Stimulated activated CD4-positive, alpha-beta T cell treated with anti-CD3 and anti-CD28 coated beads, TNF-alpha, amount 100 ng/mL, for 24 hours (primary cell): ENCODE measurements at regions not wholly inside any gene's neighbourhood (a gene's known extent, or its start where the extent isn't known, plus 50 kb on each side); places are given as distances from the start of the nearest gene placed in this dataset.

Source experiments
- DNase-seq, 3 experiments: peaks; one replicate each; pipeline ENCODE4 v3.0.0-alpha.2; 2020; ENCODE audit warnings: low read depth in 3 of 3

DNA sequence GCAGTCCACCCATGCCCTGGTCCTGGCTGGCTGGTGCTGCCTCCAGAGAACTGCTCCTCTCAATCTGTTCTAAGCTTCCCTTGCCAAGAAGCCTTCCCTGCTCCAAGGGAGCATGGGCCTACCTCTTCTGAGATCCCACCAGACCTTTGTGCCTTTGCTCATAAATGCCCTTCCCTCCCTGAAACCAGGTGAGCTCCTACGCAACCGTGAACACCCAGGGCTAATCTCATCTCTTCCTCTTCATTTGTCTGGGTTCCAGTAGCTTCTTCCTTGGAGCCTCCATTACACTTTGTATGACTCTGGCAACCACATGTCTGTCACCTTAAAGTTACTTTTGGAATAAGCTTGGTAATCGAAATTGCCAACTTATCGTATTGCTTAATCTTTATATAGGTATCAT is 270.6 kb downstream of the PBX3 start:
- no peak for DNase-seq

DNA sequence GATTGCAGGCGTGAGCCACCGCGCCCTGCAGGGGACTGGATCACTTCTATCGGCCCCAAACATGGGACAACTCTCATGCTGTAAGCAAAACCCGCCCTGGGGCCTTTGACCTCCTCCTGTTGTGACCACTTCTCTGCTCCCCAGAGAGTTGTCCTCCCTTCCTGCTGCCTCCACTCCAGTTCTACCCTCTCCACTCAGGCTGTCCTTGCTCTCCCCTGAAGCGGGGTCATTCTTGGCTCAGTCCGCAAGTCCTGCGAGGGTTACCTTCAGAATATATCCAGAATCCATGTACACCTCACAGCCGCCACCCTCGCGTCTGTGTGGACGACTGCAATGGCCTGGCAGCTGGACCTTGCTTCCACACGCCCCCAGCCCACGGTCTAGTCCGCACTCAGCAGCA is 273.7 kb downstream of the PBX3 start:
- DNase-seq: no peak

DNA sequence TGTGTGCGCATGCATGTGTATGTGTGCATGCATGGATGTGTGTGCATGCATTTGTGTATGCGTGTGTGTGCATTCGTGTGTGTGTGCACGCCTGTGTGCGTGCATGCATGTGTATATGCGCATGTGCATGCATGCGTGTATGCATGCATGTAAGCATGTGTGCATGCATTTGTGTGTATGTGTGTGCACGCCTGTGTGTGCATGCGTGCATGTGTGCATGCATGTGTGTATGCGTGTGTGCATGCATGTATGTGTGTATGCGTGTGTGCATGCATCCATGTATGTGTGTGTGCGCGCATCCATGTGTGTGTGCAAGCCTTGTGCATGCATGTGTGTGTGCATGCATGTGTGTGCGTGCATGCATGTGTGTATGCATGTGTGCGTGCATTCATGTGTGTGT is 276.8 kb downstream of the PBX3 start:
- no peak for DNase-seq

DNA sequence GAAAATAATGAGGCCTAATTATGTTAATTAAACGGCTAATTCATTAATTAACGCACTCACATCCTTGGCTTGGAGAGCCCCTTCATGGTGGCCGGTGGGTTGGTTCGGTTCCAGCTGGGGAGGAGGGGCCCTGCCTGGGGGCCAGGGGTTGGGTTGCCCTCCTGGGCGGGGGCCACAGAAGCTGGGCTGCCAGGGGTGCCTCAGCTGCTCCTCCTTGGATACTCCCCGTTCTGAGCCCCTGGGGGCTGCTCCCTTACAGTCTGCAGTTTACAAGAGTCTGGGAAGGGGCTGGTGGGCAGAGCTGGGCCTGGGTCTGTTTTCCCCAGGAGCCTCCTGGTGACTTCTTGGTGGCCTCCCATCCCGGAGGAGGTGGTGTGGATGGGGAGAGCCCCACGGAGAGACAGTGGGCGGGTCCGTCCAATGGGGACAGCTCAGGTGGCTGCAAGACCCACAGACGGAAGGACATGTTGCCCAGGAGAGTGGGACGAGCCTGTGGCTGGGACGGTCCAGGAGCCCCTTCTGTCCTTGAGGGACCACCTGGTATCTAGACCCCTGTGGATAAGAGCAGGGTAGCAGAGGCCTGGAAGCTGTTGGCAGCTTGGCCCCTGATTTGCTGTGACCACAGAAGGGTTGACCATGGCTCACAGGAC is 277.5 kb downstream of the PBX3 start:
- DNase-seq: no peak

DNA sequence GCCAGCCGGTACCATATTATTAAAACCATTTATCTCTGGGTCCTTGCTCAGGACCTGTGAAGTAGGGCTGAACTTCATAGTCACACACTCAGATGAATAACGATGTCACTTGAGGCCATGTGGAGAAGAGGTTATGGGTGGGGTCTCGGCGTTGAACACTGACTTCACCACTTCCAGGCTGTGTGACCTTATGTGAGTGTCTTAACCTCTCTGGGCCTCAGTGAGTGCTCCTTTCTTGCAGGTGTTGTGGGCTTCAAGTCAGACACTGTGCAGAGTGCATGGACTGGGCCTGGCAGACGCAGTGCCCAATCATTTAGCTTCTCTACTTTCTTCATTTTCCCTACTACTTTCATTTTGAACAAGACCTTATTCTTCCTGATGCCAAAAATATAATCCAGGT is 278.8 kb downstream of the PBX3 start:
- no peak for DNase-seq

DNA sequence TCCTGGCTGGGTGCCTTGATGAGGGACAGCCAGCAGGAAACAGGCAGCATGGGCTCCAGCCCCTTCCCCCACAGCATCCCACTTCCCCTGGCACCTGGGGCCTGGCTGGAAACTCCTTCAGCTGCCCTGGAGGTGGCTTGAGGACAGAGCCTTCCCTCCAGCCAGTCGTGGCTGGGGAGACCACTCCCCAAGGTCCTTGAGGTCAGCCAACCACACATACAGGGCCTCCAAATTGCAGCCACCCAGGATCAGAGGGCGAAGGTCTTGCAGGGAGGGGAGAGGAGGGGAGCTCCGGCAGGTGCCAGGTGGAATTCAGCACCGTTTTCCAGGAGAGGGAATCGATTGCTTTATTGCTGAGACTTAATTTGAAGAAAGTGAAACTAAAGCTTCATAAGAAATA is 280.4 kb downstream of the PBX3 start:
- no peak for DNase-seq

DNA sequence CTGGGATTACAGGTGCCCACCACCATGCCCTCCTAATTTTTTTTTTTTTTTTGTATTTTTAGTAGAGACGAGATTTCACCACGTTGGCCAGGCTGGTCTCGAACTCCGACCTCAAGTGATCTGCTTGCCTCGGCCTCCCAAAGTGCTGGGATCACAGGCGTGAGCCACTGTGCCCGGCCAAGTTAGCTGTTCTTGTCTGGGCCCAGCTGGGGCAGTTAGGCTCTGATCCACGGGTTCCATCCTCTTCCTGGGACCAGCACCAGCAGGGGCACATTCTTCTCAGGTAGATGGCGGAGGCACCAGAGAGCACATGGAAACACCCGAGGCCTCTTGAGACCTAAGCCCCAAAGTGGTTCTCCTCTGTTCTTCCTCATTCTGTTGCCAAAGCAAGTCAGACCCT is 281.6 kb downstream of the PBX3 start:
- no peak for DNase-seq

DNA sequence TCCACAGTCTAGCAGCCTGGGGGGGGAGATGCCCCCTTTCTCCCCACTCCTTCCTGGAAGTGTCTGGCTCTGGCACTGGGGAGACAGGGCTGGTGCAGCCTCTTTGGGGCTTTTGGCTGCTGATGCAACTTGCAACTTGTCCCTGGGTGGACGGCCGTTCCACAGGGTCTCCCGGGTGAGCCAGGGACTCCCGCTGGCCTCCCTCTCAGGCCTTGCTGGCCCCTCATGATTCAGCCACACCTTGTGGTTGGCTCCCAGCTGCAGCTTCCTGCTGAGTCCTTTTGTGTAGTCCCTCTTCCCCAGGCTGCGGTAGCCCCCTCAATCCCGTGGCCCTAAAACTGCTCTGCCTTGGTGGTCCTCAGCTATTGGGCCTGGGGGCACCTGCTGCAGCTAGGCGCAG is 283.5 kb downstream of the PBX3 start:
- no peak for DNase-seq

DNA sequence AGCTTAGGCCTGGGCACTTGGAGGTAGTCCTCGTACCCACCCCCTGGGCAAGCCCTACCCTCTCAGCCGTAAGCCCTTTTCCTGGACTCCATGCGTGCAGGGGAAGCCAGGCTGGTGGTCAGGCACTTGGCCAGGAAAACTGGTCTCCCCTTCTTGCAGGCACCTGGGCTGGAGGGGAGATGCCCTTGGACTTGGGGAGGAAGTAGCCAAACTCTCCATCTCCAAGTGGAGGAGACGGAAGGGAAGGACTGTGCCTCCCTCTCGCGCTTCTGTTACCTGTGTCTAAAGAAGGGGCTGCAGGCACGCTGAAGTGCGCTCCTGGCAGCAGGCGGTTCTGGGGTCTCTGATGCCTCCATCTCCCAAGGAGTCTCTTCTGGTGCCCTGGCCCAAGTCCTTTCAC is 283.9 kb downstream of the PBX3 start:
- DNase-seq: no peak

DNA sequence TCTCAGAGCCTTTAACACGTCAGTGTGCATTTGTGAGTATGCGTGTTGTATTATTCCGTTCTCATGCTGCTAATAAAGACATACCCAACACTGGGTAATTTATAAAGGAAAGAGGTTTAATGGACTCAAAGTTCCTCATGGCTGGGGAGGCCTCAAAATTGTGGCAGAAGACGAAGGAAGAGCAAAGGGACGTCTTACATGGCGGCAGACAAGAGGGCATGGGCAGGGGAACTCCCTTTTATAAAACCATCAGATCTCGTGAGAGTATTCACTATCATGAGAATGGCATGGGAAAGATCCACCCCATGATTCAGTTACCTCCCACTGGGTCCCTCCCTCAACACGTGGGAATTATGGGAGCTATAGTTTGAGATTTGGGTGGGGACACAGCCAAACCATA is 285.0 kb downstream of the PBX3 start:
- no peak for DNase-seq

DNA sequence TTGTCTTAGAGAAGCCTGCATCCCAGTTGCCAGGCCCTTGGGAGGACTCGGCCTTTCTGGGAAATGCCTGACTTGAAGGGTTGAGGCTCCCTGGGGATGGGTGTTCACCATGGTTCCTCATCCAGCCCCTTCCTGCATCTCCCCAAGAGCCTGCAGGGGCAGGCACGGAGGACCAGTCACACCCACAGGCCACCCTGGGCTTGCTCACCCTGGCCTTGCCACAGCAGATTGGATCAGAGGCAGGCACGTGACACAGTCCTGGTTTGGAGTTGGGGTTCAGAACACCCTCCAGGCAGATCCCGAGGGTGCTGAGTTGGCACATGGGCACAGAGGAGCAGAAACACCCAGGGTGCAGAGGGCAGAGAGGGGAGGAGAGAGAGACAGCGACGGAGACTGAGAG is 286.1 kb downstream of the PBX3 start:
- no peak for DNase-seq

DNA sequence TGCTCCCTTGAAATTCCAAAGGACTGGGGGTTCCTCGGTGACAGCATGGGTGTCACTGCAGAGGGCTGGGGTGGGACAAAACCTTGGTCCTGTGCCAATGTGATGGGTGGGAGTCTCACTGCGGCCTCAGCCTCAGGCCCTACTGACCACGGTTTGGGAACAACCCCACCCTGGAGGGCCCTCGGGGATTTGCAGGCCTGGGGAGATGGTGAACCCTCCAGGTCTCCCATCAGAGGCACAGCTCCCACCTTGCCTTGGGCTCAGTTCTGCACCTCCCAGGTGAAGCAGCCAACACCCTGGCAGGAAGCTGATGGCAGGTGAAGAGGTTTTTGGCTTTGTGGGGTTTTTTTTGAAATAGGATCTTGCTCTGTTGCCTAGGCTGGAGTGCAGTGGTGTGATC is 286.8 kb downstream of the PBX3 start:
- DNase-seq: no peak

DNA sequence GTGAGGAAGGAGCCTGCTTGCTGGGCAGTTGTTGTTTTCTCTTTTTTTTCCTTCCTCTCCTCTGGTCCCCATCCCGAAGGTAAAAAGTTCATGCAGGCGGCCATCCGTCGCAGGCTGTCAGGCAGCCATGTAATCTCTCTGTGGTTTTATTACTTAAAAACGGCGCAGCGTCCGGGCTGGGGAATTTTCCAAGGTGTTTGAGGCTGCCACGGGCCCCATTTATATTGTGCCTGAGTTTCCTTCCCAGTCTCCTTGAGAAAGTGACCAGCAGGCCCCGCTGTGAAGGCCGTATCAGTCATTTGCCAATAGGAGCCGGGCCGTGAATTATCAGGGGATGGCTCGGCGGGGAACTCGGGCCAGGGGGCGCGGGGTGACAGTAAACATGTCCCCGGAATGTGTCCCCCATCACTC is 289.7 kb downstream of the PBX3 start:
- DNase-seq: no peak

DNA sequence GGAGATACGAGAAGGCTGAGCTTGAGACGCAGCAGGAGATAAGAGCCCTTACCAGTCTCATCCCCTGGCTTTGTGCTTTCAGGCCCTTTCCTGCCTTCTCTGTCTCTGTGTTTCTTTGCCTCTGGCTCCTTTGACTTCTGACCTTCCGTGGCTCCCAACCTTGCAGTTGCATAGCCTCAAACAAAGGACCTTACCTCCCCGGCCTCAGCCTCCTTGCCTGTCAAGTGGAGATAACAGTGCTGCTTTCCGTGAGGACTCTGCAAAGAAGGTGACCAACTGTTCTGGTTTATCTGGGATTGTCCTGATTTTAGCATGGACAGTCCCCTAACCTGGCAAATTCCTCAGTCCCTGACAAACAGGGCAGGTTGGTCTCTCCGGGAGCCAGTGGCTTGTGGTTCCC is 287.8 kb upstream of the MVB12B start:
- DNase-seq: no peak

DNA sequence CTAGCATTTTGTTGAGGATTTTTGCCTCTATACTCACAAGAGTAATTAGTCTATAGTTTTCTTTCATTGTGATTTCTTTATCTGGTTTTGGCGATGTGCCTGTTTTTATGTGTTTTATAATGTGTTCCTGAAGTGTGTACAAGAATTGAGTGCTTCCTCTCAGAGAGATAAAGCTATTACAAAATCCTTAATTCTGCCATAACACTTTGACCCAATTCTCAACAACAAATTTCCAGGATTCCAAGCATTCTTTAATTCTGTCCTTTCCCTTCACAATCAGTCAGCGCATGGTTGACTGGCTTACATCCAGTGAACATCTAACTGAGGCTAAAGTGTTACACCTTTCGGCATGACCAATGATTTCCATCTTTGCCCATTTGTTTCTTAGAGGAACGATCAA is 282.9 kb upstream of the MVB12B start:
- DNase-seq: no peak

DNA sequence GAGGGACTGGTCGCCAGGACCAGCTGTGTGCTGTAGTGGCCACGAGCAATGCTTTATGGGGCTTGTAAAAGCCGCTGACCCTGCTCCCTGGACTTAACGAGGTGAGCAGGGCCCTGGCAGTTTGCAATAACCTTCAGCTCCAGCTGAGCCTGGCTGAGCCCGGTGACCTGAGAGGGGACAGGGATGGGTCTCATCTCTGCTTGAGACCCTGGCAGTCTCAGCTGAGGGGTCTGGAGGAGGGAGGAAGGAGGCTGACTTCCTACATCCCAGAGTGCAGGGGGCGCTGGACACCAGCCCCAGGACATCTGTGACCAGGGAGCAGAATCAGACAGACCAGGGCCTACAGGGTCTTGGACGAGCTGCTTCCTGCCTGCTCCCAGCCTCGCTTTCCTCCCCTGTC is 277.5 kb upstream of the MVB12B start:
- DNase-seq: no peak

DNA sequence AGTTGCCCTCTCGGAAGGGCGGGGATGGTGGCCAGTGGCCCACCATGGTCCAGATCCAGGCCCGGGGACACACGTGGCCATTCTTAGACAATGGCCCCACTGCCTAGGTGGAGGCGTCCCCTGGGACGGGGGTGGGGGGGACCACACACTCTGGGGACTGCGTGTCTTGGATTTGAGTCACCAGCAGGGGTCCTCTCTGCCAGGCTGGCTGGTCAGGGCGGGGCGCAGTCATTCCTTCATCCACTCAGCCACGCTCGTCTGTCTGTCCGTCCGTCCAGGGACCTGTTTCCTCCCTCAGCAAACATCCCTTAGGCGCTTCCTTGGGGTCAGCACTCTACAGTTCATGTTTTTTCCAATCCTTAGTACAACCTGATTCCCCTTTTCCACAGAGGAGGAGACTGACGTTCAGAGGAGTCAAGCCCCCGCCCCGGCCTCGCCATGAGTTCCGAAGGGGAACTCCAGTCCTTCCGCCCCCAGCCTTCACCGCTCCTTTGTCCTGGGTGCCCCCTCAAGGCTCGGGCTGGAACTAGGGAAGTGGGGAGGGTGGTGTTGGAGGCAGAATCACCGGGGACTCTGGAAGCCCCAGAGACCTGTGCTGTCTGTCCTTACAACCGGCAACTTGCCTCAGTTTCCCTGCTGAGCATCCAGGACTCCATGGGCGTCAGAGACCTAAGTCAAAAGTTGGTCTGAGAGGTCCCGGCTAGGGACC is 276.6 kb upstream of the MVB12B start:
- no peak for DNase-seq

DNA sequence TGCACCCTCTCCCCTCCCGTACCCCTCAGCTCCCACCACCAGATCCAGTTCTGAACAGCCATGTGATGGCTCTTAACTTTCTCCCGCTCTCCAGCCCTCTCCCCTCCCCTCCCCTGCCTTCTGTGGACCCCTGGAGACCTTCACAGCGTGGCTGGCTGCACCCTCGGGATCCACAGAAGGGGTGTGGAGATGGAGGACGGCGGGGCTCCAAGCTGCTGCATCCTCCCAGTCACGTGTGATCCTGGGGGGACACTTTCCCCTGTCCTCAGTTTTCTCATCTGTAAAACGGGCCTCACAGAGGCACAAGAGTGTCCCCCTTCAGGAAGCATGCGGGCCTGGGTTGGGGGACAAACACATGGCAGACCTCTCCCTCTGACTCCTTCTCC is 276.0 kb upstream of the MVB12B start:
- no peak for DNase-seq

DNA sequence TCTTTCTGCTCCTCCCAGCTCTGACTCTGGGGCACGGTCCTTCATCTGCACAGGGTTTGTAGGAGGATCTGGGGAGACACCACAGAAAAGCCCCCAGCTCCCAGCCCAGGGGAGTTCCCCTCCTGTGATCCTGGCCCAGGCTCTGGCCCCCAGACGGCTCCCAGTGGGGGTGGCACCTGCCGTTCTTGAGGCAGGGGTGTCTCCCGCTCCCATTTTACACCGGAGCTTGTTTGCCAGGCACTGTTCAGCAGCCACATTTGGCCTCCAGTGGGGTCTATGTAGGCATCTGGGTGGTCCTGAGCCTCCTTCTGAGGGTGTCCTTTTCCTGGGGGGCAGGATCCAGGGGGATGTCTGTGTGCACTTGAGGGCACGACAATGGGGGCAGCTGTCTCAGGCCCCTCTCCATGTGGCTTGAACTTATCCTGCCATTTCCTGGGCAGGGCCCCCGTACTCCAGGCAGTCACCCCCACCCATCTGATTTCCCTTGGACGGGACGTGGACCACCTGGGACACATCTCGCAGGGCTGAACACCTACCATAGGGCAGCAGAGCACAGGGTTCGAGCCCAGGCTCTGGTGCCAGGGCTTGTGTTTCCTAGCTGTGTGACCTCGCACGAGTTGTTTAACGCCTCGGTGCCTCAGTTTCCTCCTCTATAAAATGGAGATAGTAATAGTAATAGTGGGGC is 275.0 kb upstream of the MVB12B start:
- DNase-seq: no peak

DNA sequence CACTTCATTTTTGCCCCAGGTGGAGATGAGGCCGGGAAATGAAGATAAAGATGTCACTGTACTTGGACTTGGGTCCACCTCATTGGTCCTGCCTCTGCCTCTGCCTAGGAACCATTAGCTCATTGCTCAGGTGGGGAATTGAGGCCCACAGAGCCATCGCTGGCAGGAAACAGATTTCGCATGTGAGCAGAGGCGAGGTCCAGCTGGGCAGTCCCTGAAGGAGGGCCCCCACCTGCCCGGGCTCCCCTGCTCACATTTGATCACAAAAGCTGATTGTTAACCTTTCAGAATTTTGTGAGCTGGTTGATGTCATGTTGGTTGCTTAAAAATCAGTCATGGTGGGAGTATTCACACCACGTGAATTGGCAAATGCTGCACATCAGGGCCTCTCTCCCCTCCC is 273.8 kb upstream of the MVB12B start:
- DNase-seq: no peak

DNA sequence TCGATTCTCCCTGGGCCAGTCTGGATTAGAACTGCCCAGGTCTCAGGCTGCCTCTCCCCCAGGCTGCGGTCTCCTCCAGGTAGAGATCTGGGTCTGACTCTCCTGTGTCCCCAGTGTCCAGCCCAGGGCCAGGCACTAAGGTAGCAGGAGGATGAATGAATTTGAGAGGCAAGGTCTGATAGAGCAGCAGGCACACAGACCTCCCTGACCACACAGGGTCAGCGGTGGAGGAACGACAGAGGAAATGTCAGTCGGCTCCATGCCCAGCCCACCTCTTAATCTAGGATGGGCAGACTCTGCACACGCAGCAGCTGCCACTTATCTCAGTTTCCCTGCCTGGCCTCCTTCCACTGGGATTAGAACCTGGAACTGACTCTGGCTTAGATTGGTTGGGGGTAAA is 272.7 kb upstream of the MVB12B start:
- no peak for DNase-seq

DNA sequence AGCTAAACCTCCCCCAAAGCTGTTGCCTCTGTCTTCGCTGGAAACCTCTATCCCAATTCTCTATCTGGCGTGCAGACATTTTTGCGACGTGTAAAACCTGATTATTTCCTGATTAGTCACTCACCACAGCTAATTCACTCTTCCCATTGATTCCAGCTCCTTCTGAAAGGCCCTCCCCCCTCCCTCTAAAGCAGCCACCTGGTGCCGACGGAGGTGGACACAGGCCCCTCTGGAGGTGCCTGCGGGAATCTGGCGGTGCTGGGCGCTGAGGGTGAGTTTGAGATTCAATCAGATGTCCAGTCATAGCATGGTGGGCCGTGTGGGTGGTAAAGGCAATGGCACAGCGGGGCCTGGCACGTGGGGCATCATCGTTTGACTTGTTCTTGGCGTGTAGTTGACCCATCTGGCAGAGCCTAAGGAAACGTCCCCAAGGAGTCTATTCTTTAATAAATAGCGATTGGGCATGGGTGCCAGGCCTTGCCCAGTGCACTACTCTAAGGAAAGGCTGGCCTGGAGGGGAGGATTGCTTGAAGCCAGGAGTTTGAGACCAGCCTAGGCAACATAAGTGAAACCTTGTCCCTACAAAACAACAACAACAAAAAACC is 271.1 kb upstream of the MVB12B start:
- DNase-seq: no peak
